ENCODE measurements at regions not wholly inside any gene's neighbourhood (a gene's known extent, or its start where the extent isn't known, plus 50 kb on each side); places are given as distances from the start of the nearest gene placed in this dataset.

- TF ChIP-seq POLR2A (conservative IDR thresholded peaks at IDR 0.05) (no peak), CTCF (IDR thresholded peaks at IDR 0.05 in 2 of 3, conservative IDR thresholded peaks at IDR 0.05 in 1 of 3; ENCODE audit: insufficient read depth in 2 of 3, low read depth in 1 of 3, low read length in 3 of 3) (no peak), ZNF717 (CRISPR knock-in tag; IDR thresholded peaks at IDR 0.05) (no peak), SIX5 (IDR thresholded peaks at IDR 0.05; ENCODE audit: borderline replicate concordance in 1 of 2, insufficient read depth in 1 of 2, low read depth in 1 of 2, low read length in 2 of 2) (no peak)
Observed at GRCh38 chr10:4533621-4534020, 292.4 kb upstream of the AKR1E2 start.

Data from K562 (cell line).